DMS153 (cell line): ENCODE measurements at regions not wholly inside any gene's neighbourhood (a gene's known extent, or its start where the extent isn't known, plus 50 kb on each side); places are given as distances from the start of the nearest gene placed in this dataset.
A peak's percentile ranks its signal among the peaks of the same experiment; 100 is the strongest.

Experiments
- DNase-seq: peaks from one replicate; lab custom pipeline; 2025; lab: John Stamatoyannopoulos, UW

DNA sequence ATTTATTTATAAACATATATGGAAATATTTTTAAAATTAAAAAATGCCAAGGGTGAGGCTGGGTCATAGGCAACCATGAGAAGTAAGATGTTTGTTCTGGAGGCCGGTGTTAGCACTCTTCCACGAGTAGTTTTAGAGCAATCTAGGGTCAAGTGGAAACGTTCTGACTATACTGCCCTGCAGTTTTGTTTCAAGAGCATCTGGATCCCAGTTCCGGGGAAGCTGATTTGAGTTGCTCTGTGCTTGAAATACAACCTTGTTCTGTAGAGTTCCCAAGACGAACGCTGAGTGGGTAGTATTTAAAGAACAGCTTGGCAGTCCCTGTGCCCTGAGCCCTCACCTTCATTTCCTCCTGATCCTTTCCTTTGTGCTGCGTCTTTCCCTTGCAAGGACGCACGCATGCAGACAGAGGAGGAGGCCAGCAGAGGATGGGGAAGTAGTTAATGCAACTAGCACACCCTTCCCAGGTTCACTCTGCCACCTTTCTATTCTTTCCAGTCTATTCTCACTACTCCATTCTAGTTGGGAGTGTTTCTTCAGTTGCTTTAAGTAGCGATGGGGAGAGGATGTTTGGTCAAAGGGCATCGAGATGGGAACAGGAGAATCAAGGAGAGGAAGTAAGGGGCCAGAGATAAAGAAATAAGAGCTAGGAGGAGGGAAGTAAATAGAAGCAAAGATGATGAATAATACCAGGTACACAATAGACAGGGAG, 68.3 kb upstream of the ZSWIM6 start:
- no peak for DNase-seq

DNA sequence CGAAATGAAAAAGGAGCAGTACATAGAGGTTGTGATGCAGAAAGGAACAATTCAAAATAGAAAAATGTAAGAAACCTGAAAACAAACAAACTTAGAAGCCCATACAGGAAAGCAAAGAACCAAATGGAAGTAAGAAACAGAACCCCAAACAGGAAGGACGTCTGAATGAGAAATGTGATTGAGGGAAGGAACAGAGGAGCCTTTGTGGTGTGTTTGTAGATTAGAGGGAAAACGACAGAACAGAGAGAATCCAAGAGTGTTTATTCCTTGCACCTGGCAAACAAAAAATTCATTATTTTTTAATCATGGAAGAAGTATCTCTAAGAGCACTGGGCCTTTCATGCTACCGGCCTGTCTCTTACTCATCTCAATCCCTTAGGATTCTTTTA, 67.8 kb upstream of the ZSWIM6 start:
- DNase-seq, result no peak

DNA sequence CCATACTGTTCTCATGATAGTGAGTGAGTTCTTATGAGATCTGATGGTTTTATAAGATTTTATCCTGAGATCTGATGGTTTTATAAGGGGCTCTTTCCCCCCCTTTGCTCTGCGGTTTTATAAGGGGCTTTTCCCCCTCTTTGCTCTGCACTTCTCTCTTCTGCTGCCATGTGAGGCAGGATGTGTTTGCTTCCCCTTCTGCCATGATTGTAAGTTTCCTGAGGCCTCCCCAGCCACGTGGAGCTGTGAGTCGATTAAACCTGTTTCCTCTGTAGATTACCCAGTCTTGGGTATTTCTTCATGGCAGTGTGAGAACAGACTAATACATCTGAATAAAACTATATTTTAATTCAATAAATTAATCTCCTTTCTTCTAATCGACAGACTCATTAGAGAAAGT, 64.9 kb upstream of the ZSWIM6 start:
- no peak for DNase-seq

DNA sequence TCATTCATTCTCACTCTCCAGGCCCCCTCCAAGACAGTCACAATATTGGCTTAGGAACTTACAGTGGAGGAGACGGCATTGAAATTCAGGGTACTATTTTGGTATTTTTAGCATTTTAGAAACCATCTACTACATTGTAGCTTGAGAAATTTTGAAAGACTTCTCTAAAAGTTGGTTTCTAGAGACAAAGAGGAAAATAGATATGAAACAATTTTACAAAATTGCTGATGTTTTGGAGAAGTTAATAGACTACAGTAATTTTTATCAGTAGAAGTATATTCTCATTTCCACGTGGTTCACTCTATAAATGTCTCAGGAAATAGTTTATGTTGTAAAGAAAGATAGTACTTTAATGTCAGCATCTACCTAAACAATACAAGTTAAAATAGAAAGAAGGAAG, 63.2 kb upstream of the ZSWIM6 start:
- no peak for DNase-seq

DNA sequence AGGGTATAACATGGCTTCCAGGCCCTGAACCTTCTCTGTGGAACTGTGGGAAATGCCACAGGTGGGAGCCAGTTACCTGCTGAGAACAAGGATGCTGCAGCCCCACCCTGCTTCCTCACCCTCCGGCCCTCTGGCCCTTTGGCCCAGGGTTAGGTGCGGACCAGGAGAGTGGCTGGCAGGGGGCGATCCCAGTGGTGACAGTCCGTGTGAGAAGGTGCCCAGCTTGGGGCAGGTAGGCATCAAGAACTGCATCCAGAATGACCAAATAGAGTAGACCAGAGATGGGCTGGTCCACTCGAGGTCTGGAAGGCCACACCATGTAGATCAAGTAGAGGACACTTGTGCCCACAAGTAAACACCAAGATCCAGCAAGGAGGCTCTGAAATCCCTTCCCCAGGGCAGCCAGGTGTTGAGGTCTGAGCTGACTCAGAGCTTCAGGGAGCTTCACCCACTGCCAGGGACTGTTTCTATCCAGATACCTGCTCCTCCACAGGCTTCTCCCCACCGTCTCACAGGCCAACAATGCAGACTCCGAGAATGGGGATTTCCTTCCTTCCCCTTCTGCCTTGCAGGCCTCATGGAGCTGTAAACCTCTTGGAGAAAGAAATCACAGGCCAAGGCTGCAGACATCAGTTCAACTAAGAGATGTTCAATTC, 61.4 kb upstream of the ZSWIM6 start:
- DNase-seq, result no peak

DNA sequence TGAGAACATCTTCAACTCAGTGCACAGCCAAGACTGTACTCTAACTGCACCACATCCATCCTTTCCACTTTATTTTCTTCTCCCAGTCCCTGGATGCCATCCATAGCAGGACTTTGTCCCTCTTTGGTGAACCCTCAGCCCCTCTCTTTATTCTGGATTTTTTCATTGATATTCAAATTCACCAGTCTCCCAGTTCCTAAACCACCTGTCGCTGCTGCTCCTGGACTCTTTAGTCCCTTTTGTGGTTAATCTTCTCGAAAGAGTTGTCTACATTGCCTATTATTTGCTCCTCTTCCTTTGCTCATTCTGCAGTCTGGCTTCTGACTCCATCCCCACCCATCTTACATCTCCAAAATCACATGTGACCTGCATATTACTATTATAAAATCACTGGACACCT, 59.4 kb upstream of the ZSWIM6 start:
- DNase-seq, result no peak

DNA sequence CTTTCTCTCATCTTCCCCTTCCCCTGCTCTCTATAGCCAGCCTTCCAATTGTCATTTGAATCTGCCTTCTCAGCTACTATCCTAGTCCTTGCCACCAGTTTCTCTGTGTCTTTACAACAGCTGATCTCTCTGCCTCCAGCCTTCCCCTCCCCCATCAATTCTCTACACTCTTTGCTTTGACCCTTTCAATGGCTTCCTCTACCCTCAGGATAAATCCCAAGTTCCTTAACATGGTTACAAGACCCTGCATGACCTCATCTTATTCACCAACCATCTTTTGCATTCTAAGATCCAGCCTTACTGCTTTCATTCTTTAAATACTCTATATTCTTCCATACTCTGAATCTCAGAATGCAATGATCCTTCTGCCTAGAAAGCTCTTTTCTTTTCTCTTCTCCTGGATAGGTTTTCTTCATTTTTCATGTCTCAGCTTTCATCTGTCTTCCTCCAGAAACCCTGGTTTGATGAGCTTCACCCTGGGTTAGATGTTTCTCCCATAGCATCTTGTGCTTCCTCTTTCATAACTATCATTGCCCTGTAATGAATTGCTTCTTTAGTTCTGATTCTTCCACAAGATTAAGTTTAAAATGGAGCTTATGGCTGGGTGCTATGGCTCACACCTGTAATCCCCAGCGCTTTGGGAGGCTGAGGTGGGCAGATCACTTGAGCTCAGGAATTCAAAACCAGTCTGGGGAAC, 58.6 kb upstream of the ZSWIM6 start:
- no peak for DNase-seq

DNA sequence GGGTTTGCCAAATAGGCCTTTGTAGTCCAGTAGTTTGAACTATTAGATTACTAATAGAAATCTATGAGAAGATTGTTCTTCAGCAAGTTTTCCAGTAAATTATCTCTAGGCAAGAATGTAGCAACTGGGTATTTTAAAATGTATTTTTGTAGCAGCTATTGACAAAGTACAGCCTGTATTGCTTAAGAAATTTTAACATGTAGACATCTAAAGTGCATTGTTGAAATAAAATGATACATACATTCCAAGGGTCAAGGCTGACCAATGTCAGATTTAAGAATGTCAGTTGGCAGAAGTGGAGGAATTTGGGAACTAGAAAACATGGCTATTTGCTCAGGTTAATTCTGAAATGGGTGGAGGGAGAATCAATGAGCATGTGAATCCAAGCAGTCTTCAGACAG, 57.5 kb upstream of the ZSWIM6 start:
- no peak for DNase-seq

DNA sequence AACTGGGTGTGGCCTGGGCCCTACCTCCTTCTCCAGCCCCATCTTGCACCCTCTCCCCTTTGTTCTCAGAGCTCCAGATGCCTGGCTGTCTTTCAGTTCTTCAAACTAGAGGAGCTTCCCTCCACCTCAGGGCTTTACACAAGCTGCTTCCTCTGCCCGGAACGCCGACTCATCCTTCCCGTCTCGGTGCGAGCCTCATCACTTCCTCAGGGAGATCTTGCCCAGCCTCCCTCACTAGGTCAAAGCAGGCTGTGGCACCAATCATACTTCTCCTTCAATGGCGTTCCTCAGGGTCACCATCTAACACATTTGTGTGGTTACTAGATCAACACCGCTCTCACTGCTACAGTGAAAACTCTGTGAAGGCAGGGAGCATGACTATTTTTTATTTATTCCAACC, 56.2 kb upstream of the ZSWIM6 start:
- DNase-seq, result no peak

DNA sequence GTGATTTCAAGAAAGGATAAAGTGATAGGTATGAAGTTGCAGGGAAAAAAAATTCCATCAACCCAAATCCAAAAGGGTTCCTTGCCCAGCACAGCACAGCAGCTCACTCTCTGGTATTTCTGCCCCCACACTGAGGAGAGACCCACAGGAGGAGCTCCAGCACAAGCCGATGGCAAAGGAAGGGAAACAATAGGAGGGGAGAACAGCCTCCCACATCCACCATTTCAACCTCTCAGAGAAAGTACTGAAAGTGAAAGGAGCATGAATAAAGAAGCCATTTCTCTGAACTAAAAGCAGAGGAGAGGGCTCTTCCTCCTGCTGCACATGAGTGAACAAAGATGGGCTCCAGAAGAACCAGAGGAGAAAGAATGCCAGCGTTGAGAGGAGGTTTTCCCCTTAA, 54.9 kb upstream of the ZSWIM6 start:
- no peak for DNase-seq

DNA sequence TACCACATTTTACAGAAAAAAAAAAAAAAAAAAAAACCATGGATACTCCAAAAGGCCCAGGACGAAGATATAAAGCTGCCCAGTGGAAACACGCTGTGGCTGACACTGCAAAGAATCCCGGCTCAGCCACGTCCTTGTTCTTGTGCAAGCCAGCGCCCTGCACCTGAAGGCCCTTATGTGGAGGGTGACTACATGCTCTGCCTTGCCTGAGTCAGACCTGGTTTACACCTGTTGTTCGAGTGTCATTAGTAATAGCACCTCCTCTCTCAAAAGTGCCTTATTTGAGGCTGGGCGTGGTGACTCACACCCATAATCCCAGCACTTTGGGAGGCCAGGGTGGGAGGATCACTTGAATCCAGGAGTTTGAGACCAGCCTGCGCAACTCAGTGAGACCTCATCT, 54.3 kb upstream of the ZSWIM6 start:
- no peak for DNase-seq

DNA sequence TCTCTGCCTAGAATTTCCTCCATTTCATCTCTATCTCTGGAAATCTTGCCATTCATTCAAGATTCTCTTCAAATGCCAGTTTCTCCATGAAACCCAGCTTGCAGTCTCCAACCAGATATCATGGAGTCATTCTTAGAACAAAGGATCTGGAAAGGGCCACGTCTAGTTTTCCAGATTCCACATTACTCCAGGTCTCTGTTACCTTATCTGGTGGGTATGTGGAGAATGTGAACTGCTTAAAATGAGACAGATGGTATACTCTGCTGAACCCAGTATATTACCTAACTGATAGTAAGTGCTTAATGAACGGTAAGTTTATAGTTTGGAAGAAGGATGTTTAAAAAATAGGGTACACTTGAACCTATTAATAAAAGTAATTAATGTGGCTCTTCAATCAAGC, 52.3 kb upstream of the ZSWIM6 start:
- no peak for DNase-seq

DNA sequence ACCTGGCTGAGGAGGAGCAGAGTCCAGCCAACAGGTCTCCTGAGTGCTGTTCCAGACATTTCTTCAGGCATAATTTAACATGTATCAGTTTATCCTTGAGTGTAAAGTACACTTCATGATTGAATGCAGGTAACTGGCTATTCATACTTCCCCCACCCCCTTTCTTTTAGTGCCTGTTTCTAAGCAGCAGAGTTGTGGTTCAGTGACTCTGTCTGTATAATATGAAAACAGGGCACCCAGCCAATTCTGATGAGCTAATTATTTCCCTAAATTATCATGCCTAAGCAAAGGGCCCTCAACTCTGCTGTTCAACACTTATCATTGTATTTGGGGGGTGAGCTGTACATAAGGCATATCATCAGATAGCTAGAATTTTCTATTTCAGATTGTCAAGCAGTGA, 51.9 kb upstream of the ZSWIM6 start:
- peak; percentile 63 for DNase-seq

DNA sequence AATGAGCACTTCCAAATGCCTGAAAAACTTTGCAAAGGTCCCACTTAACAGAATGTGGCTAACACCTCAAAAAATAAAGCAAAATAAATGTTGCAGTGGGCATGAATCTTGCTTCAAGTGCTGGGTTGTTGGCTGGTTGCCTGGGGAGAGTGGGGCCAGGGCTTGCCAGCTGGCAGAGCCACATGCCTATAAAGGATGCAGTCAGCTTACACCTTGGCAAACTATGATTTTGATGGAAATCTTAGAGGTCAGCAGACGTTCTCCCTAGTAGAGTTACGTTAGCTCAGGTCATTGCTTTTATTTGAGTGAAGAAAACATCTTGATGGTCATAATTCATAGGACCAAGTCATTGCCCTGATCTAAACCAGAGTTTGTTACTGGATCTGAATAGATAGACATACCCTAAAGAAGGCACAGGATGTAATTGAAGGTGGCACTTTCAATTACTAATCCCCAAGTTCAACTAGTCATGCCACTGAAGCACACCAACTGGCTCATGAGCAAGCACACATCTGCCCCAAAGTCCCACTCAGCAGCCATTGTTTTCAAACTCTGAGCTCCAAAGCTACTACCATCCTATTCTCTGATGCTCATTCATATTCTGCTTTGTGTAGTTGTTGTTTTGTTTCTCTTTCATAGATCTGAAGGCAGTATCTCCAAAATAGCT, 51.2 kb upstream of the ZSWIM6 start:
- no peak for DNase-seq

DNA sequence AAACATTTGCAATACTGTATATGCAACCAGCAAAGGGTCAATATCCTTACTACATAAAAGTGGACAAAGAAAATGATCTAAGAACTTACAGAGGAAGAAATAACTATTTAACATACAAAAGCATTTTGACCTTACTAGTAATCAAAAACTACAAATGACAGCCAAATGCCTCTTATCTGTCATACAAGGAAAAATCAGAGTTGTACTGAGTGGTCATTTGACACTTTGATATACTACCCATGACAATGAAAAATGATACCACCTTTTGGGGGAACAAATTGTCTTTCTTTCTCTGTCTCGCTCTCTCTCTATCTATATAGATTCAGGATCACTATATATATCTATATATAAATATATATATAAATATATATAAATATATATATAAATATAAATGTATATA, 50.4 kb upstream of the ZSWIM6 start:
- no peak for DNase-seq
